ENCODE measurements at regions not wholly inside any gene's neighbourhood (a gene's known extent, or its start where the extent isn't known, plus 50 kb on each side); places are given as distances from the start of the nearest gene placed in this dataset.

DNA sequence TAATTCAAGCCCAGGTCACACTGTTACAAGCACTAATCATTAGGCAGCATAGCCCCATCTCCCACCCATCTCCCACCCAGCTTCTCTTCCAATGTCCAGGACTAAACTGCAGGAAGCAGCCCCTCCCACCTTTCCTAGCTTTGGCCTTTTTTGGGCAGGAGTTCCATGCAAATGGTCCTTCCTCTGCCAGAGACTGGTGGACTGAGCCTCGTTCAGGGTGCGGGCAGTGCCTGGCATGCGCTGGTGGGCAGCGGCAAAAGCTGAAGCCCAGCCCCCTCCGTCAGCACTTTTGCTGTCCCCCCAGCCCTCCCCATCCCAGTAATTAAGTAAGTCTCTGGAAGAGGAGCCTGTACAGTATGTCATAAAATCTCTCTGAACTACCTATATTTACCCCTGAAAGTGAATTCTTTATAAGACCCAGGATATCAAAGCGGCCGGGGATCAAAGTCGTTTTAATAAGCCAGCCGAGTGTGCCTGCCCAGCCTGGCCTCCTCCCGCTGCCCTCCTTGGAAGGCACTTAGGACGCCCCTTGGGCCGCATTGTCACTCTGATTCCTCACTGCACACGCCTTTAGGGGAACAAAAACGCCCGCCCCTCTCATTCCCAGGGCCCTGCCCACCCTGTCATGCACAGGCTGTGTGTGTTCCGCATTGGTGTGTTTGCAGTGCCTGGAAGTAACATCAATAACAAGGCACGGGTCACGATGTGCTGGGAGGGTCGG lies 109.9 kb downstream of the IRX5 start:
- ChIA-PET CTCF (no interaction called here), POLR2A (ENCODE audit: unreplicated experiment) (no interaction called here)
- H3K9ac ChIP-seq (ENCODE audit: low read length), result no peak overlapping the region
- no peaks in the 10 kb centered on the region for H3K9me3 ChIP-seq (ENCODE audit: low read length)
- no peaks in the 10 kb centered on the region for H3K79me2 ChIP-seq (ENCODE audit: low read length)
- intact Hi-C loops (cut with micrococcal nuclease), result no loop called here
- no TSS peak for BruUV-seq (replicated peaks)
- no peaks in the 10 kb centered on the region for H3K9me2 ChIP-seq (replicated peaks; ENCODE audit: low read length)
- TF ChIP-seq EZH2phosphoT487 (IDR thresholded peaks at IDR 0.05; ENCODE audit: borderline replicate concordance, low read length) (no peak), EZH2 (IDR thresholded peaks at IDR 0.05; ENCODE audit: low read length, unreplicated experiment) (no peak)
- TF ChIP-seq, protein P1, sequence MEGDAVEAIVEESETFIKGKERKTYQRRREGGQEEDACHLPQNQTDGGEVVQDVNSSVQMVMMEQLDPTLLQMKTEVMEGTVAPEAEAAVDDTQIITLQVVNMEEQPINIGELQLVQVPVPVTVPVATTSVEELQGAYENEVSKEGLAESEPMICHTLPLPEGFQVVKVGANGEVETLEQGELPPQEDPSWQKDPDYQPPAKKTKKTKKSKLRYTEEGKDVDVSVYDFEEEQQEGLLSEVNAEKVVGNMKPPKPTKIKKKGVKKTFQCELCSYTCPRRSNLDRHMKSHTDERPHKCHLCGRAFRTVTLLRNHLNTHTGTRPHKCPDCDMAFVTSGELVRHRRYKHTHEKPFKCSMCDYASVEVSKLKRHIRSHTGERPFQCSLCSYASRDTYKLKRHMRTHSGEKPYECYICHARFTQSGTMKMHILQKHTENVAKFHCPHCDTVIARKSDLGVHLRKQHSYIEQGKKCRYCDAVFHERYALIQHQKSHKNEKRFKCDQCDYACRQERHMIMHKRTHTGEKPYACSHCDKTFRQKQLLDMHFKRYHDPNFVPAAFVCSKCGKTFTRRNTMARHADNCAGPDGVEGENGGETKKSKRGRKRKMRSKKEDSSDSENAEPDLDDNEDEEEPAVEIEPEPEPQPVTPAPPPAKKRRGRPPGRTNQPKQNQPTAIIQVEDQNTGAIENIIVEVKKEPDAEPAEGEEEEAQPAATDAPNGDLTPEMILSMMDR (conservative IDR thresholded peaks at IDR 0.05; ENCODE audit: low read depth, low read length), result no peak
- no peaks in the 10 kb centered on the region for H3K36me3 ChIP-seq (ENCODE audit: low read depth, low read length)
- no peaks in the 10 kb centered on the region for H3K27me3 ChIP-seq (ENCODE audit: low read length)
- H3K4me3 ChIP-seq (ENCODE audit: low read length), result no peak overlapping the region
- no peak overlapping the region for H3K27ac ChIP-seq (ENCODE audit: low read length)
- no peak overlapping the region for H3K4me2 ChIP-seq (ENCODE audit: low read length)
- no peaks in the 10 kb centered on the region for H3F3A ChIP-seq (ENCODE audit: low read length, unreplicated experiment)
- no peak overlapping the region for H2AFZ ChIP-seq (ENCODE audit: low read length)
- DNase-seq, result no peak
- H3K4me1 ChIP-seq (ENCODE audit: insufficient read depth, low read length), result no peaks in the 10 kb centered on the region
- no peaks in the 10 kb centered on the region for H4K20me1 ChIP-seq (ENCODE audit: low read length)
- no peak for ATAC-seq

DNA sequence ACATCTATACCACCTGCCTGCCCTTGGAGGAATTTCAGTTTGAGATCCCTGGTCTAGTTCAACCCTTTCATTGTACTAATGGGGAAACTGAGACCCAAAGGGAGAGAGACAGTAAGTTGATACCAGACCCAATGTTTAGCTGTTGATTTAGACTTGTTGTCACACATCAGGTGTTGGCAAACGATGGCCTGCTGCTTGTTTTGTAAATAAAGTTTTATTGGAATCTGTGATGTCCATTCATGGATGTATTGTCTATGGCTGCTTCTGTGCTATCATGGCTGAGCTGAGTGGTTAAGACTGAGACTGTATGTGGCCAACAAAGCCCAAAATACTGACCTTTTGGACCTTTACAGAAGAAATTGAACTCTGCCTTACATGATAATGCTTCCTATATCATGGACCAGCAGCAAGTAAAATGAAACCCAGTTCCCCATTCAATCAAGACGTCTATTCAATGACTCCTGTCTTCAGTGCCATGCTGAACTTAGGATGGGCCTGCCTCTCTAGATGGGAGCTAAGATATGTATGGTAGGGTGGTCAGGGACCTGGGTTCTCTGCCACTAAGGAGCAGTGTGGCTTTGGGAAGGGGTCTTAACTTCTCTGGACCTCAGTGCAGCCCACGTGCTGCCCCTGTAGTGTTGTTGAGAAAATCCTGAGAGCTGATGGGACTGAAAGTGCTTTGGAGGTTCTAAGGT lies 111.0 kb downstream of the IRX5 start:
- Histone ChIP-seq H3K27ac (ENCODE audit: low read length) (no peak overlapping the region), H3K79me2 (ENCODE audit: low read length) (no peaks in the 10 kb centered on the region), H3K9ac (ENCODE audit: low read length) (no peak overlapping the region), H3K4me2 (ENCODE audit: low read length) (no peak overlapping the region), H2AFZ (ENCODE audit: low read length) (no peak overlapping the region), H3K9me2 (replicated peaks; ENCODE audit: low read length) (no peaks in the 10 kb centered on the region), H3K9me3 (ENCODE audit: low read length) (no peaks in the 10 kb centered on the region), H3K36me3 (ENCODE audit: low read depth, low read length) (no peaks in the 10 kb centered on the region), H3K4me1 (ENCODE audit: insufficient read depth, low read length) (no peaks in the 10 kb centered on the region), H3K27me3 (ENCODE audit: low read length) (no peaks in the 10 kb centered on the region), H3F3A (ENCODE audit: low read length, unreplicated experiment) (no peaks in the 10 kb centered on the region), H3K4me3 (ENCODE audit: low read length) (no peak overlapping the region), H4K20me1 (ENCODE audit: low read length) (no peaks in the 10 kb centered on the region)
- DNase-seq (no peak), ATAC-seq (no peak)
- intact Hi-C loops (cut with micrococcal nuclease), result no loop called here
- ChIA-PET POLR2A (ENCODE audit: unreplicated experiment) (no interaction called here), CTCF (no interaction called here)
- BruUV-seq (replicated peaks), result no TSS peak
- TF ChIP-seq EZH2 (IDR thresholded peaks at IDR 0.05; ENCODE audit: low read length, unreplicated experiment) (no peak), EZH2phosphoT487 (IDR thresholded peaks at IDR 0.05; ENCODE audit: borderline replicate concordance, low read length) (no peak)
- TF ChIP-seq, protein P1 (conservative IDR thresholded peaks at IDR 0.05; ENCODE audit: low read depth, low read length), result no peak
